ENCODE measurements at regions not wholly inside any gene's neighbourhood (a gene's known extent, or its start where the extent isn't known, plus 50 kb on each side); places are given as distances from the start of the nearest gene placed in this dataset.

DNA sequence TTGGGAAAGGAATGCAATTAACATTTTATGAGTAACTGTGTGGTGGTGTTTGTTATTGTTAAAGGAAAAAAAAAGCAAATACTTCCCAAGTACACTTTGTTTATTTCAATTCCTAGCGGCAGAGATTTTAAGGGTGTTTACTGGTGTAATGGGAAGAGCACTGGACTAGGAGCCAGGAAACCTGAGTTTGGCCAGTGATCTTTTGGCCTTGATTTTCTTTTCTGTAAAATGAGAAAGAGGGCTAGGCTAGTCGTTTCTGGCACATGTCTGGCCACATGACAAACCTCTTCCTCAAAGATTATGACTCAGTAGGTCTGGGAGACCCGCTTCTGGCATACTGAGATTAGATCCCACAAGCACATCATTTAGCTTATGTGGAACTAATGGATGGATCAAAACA lies 428.1 kb upstream of the NOX3 start:
- TF ChIP-seq POLR2A (IDR thresholded peaks at IDR 0.05; ENCODE audit: low read length) (no peak), GATA1 (IDR thresholded peaks at IDR 0.05; ENCODE audit: low read depth, low read length) (no peak)
